Fibroblast of mammary gland (primary cell): ENCODE measurements at regions not wholly inside any gene's neighbourhood (a gene's known extent, or its start where the extent isn't known, plus 50 kb on each side); places are given as distances from the start of the nearest gene placed in this dataset.

Experiments used
- DNase-seq: peaks from one replicate; pipeline ENCODE4 v3.0.0-alpha.2; 2010; ENCODE audit warnings: low read depth
- H3K4me3 ChIP-seq: 2 replicates; pipeline ENCODE4 v1.5.1; 2011; ENCODE audit warnings: low read depth, mild to moderate bottlenecking, low read length, moderate library complexity; ENCODE audit not compliant: control insufficient read depth
- CTCF ChIP-seq: conservative IDR thresholded peaks from 2 replicates; pipeline ENCODE4 v1.5.1; 2011; ENCODE audit warnings: low read depth, low read length, inconsistent platforms; ENCODE audit not compliant: control insufficient read depth, insufficient read depth

GRCh38 chr15:37806808-37807207 lies 127.6 kb upstream of the TMCO5A start:
- no peak for TF ChIP-seq CTCF
- no peak for DNase-seq
- no peak overlapping the region for H3K4me3 ChIP-seq

- no peak for DNase-seq
- TF ChIP-seq CTCF, result no peak
- H3K4me3 ChIP-seq, result no peak overlapping the region
These were observed 124.1 kb upstream of the TMCO5A start for GRCh38 chr15:37810381-37810780.

GRCh38 chr15:37813306-37813705 lies 121.1 kb upstream of the TMCO5A start:
- no peak overlapping the region for H3K4me3 ChIP-seq
- no peak for DNase-seq

GRCh38 chr15:37814847-37815515 lies 119.5 kb upstream of the TMCO5A start:
- DNase-seq, result no peak
- H3K4me3 ChIP-seq, result no peak overlapping the region
- TF ChIP-seq CTCF, result no peak

More at GRCh38 chr15:37813306-37813705, 121.1 kb upstream of the TMCO5A start:
- no peak for TF ChIP-seq CTCF

- H3K4me3 ChIP-seq, result no peak overlapping the region
- DNase-seq, result no peak
- TF ChIP-seq CTCF, result no peak
These were observed 116.2 kb upstream of the TMCO5A start for GRCh38 chr15:37818152-37818677.

- no peak for TF ChIP-seq CTCF
- H3K4me3 ChIP-seq, result no peak overlapping the region
- DNase-seq, result no peak
These were observed 115.2 kb upstream of the TMCO5A start for GRCh38 chr15:37819191-37819590.
